ENCODE measurements at regions not wholly inside any gene's neighbourhood (a gene's known extent, or its start where the extent isn't known, plus 50 kb on each side); places are given as distances from the start of the nearest gene placed in this dataset.

DNA sequence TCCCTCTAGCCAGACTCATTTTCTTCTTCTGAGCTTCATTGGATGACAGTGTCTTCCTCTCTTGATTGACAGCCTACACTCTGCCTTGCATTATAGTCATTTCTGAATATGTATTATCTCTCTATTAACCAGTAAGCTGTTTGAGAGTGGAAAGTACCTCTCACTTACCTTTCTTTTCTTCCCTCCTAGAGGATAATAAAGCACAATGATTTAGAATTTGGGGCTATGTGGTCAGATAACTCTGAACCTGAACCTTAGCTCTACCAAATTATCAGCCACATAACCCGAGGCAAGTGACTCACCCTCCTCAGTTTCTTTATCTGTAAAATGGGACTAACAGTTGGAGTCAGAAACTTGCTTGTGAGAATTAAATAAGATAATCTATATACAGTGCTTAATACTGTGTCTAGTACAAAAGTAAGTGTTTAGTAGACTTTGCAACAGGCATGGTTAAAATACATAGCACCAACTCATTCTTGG is 331.8 kb upstream of the TBL1XR1 start:
- TF ChIP-seq CTCF (IDR thresholded peaks at IDR 0.05 in 4 of 5, conservative IDR thresholded peaks at IDR 0.05 in 1 of 5) (no peak), POLR2A (IDR thresholded peaks at IDR 0.05) (no peak)
- H3K9me3 ChIP-seq = no peaks in the 10 kb centered on the region
- H3K27me3 ChIP-seq = no peaks in the 10 kb centered on the region
- no peaks in the 10 kb centered on the region for H3K36me3 ChIP-seq
- H3K27ac ChIP-seq = no peak overlapping the region
- in situ Hi-C loops (cut with MboI; ENCODE audit: low sequenced_read_pairs in 4 of 4) (no loop called here), intact Hi-C loops (cut with DNase I; ENCODE audit: low total_unique reads) (loop anchor here (5.0 kb wide), 1 partner anchor 68 kb away; no protein-coding TSS in a partner anchor)
- DNase-seq = no peak
- peaks cover 9 to 36% of the 10 kb centered on the region in 2 donors for H3K4me1 ChIP-seq
- H3K4me3 ChIP-seq = no peak overlapping the region
- ATAC-seq = no peak

GRCh38 chr3:177529716-177530335 is 332.5 kb upstream of the TBL1XR1 start:
- Histone ChIP-seq H3K9me3 (no peaks in the 10 kb centered on the region), H3K4me3 (no peak overlapping the region), H3K27me3 (no peaks in the 10 kb centered on the region), H3K36me3 (no peaks in the 10 kb centered on the region), H3K27ac (peak overlapping the region in 1 of 4 donors; percentile 54), H3K4me1 (peaks cover 9 to 30% of the 10 kb centered on the region in 2 donors)
- intact Hi-C loops (cut with DNase I; ENCODE audit: low total_unique reads) (loop anchor here (5.0 kb wide), 1 partner anchor 67 kb away; no protein-coding TSS in a partner anchor), in situ Hi-C loops (cut with MboI; ENCODE audit: low sequenced_read_pairs in 4 of 4) (no loop called here)
- no peak for TF ChIP-seq POLR2A (IDR thresholded peaks at IDR 0.05)
- TF ChIP-seq CTCF (IDR thresholded peaks at IDR 0.05 in 4 of 5, conservative IDR thresholded peaks at IDR 0.05 in 1 of 5) = no peak
- ATAC-seq (peak; percentile 49 to 55), DNase-seq (no peak)

DNA sequence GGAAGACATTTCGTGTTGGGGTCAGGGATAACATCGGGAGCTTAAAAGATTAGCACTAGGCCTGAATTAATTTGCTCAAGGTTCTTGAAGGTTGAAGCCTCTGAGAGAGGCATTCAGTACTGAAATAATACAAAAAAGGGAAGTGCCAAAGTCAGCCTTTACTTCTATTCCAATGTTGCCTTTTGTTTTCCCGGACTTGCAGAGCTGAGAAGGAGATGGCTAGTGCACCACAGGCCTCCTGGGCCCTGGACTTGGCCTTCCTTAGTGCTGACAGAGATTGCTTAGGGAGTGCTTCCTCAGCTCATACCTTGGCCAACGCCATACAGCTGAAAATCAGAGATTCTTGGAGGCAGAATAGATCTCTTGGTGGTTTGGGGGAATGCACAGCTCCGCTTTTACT is 333.6 kb upstream of the TBL1XR1 start:
- ATAC-seq = no peak
- H3K36me3 ChIP-seq = no peaks in the 10 kb centered on the region
- H3K9me3 ChIP-seq = no peaks in the 10 kb centered on the region
- intact Hi-C loops (cut with DNase I; ENCODE audit: low total_unique reads) (no loop called here), in situ Hi-C loops (cut with MboI; ENCODE audit: low sequenced_read_pairs in 4 of 4) (no loop called here)
- DNase-seq = no peak
- H3K4me1 ChIP-seq = peaks cover 9 to 30% of the 10 kb centered on the region in 2 donors
- H3K27ac ChIP-seq = no peak overlapping the region
- no peaks in the 10 kb centered on the region for H3K27me3 ChIP-seq
- H3K4me3 ChIP-seq = no peak overlapping the region
- TF ChIP-seq POLR2A (IDR thresholded peaks at IDR 0.05) (no peak), CTCF (IDR thresholded peaks at IDR 0.05 in 4 of 5, conservative IDR thresholded peaks at IDR 0.05 in 1 of 5) (no peak)

GRCh38 chr3:177536873-177537272 is 339.6 kb upstream of the TBL1XR1 start:
- no peaks in the 10 kb centered on the region for H3K9me3 ChIP-seq
- intact Hi-C loops (cut with DNase I; ENCODE audit: low total_unique reads) = no loop called here
- in situ Hi-C loops (cut with MboI; ENCODE audit: low sequenced_read_pairs in 4 of 4) = no loop called here
- no peaks in the 10 kb centered on the region for H3K27me3 ChIP-seq
- no peak overlapping the region for H3K27ac ChIP-seq
- DNase-seq = no peak
- TF ChIP-seq POLR2A (IDR thresholded peaks at IDR 0.05) (no peak), CTCF (IDR thresholded peaks at IDR 0.05 in 4 of 5, conservative IDR thresholded peaks at IDR 0.05 in 1 of 5) (no peak)
- H3K4me1 ChIP-seq = peaks cover 10 to 24% of the 10 kb centered on the region in 2 donors
- ATAC-seq = no peak
- H3K4me3 ChIP-seq = no peak overlapping the region
- H3K36me3 ChIP-seq = no peaks in the 10 kb centered on the region
